GM12892 (cell line): ENCODE measurements at regions not wholly inside any gene's neighbourhood (a gene's known extent, or its start where the extent isn't known, plus 50 kb on each side); places are given as distances from the start of the nearest gene placed in this dataset.

ENCODE experiments used
- POLR2A ChIP-seq: IDR thresholded peaks from 2 replicates; pipeline ENCODE4 v1.6.1; 2011; ENCODE audit warnings: low read depth, low read length, control low read depth
- POLR2AphosphoS5 ChIP-seq: IDR thresholded peaks from 2 replicates; pipeline ENCODE4 v1.6.1; 2011; ENCODE audit warnings: low read depth, low read length, control low read depth
- TAF1 ChIP-seq: IDR thresholded peaks from 2 replicates; pipeline ENCODE4 v1.6.1; 2011; ENCODE audit warnings: low read depth, mild to moderate bottlenecking, control low read depth, low read length, borderline replicate concordance

DNA sequence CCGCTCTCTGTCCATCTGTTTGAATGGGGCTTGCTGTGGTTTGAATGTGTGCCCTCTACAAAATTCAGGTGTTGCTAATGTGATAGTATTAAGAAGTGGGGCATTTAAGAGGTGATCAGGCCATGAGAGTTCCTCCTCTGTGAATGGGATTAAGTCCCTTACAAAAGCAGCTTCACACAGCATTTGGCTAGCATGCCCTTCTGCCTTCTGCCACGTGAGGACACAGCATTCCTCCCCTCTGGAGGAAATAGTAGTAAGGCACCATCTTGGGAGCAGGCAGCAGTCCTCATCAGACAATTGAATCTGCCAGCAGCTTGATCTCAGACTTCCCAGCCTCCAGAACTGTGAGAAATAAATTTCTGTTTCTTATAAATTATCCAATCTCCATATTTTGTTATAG lies 540.2 kb downstream of the CSNK1G3 start:
- TF ChIP-seq POLR2A (no peak), TAF1 (no peak), POLR2AphosphoS5 (no peak)
